HL-60 (cell line): ENCODE measurements at regions not wholly inside any gene's neighbourhood (a gene's known extent, or its start where the extent isn't known, plus 50 kb on each side); places are given as distances from the start of the nearest gene placed in this dataset.

Source experiments
- POLR2AphosphoS5 ChIP-seq: IDR thresholded peaks from 2 replicates; pipeline ENCODE4 v1.6.1; 2012; ENCODE audit warnings: low read depth
- TF ChIP-seq, protein P1 (sequence below): IDR thresholded peaks from one replicate; pipeline ENCODE4 v1.5.1; 2011; ENCODE audit warnings: low read length, control low read depth, inconsistent platforms; ENCODE audit not compliant: insufficient read depth

DNA sequence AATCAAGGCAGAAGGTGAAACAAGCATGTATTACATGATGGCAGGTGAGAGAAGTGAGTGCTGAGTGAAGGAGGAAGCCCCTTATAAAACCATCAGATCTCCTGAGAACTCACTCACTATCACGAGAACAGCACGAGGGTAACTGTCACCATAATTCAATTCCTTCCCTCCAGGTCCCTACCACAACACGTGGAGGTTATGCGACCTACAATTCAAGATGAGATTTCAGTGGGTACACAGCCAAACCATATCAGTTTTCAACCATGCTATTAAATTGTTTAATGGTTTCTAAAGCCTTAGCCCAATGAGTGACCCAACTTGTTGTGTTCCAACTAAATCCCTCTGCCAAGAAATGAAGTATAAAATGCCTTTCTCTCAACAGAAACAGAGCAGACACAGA, 519.8 kb downstream of the GBA3 start:
- TF ChIP-seq, protein P1, sequence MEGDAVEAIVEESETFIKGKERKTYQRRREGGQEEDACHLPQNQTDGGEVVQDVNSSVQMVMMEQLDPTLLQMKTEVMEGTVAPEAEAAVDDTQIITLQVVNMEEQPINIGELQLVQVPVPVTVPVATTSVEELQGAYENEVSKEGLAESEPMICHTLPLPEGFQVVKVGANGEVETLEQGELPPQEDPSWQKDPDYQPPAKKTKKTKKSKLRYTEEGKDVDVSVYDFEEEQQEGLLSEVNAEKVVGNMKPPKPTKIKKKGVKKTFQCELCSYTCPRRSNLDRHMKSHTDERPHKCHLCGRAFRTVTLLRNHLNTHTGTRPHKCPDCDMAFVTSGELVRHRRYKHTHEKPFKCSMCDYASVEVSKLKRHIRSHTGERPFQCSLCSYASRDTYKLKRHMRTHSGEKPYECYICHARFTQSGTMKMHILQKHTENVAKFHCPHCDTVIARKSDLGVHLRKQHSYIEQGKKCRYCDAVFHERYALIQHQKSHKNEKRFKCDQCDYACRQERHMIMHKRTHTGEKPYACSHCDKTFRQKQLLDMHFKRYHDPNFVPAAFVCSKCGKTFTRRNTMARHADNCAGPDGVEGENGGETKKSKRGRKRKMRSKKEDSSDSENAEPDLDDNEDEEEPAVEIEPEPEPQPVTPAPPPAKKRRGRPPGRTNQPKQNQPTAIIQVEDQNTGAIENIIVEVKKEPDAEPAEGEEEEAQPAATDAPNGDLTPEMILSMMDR: no peak
- TF ChIP-seq POLR2AphosphoS5: no peak
